ENCODE measurements at regions not wholly inside any gene's neighbourhood (a gene's known extent, or its start where the extent isn't known, plus 50 kb on each side); places are given as distances from the start of the nearest gene placed in this dataset.

DNA sequence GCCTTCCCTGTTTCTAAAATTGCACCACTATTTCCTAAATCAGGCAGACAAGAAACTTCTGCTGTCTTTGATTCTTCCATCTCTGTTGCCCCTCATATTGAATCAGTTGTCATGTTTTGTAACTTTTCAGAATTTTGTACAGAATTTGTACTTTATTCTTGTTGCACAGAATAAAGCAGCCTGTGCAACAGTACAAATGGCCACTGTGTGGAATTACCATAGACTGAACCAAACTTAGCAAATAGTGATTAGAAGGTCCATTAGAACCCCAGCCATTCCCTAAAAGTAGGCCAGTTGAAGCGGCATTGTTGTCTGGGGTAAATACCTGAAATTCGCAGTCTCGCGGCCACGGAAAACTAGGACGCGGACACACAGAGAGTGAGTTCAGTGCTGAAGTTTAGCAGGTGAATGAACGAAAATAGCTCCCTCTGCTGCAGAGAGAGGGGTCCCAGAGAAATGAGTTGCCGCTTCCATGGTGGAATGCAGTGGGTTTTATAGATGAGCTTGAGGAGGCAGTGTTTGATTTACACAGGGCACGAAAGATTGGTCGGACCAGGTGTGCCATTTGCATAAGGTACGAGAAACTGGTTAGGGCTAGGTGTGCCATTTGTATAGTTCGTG lies 71.8 kb downstream of the C4orf33 start:
- DNase-seq (ENCODE audit: low read depth), result no peak

DNA sequence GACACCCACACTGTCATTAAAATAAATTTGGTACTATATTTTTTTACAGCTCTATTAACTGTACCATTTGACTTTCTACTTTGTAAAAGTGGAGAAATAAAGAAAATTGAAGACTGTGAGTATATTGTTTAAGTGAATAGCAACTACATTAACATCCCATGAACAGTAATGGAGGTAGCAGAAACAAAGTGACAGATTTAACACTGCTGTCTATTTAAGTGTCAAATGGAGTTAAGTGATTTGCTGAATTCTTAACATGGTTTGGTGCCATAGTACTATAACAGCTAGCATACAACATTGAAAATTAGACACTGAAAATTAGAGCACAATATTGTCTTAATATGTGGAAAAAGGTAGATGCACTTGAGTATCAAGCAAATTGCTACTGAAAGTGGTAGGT lies 76.2 kb downstream of the C4orf33 start:
- DNase-seq (ENCODE audit: low read depth), result no peak

DNA sequence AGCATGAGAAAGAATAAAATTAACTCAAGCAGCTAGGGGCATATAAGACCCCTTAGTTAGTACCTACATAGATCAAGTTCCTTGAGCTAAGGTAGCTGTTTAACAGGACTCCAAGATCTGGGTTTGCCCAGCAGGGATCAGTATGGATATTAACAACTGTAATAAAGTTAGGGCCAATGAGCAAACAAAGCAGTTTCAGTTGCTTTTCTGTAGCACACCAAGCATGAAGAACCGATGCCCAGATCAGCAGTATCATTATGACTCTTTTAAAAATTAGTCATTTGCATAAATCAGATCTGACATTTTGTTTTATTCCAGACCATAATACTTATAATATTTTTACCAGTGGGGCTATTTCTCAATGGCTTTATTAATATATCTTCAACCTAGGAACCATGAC lies 80.9 kb downstream of the C4orf33 start:
- no peak for DNase-seq (ENCODE audit: low read depth)

DNA sequence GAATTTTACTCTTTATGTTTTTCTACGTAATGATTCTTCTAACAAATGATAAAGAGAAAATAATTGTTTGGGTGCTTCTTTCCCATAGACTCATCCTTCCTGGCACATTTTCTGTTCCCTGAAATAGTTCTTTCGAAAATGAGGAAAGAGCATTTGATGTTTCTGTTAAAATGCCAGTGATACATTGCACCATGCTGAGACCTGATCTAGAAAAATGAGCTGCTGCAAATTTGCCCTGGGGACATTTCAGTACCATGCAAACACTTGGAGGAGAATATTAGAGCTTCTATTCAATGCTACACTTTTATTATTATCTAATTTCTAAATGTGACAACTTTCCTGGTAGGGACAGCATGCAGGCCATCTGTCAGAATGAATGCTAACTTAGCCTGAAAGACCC lies 83.3 kb downstream of the C4orf33 start:
- no peak for DNase-seq (ENCODE audit: low read depth)

DNA sequence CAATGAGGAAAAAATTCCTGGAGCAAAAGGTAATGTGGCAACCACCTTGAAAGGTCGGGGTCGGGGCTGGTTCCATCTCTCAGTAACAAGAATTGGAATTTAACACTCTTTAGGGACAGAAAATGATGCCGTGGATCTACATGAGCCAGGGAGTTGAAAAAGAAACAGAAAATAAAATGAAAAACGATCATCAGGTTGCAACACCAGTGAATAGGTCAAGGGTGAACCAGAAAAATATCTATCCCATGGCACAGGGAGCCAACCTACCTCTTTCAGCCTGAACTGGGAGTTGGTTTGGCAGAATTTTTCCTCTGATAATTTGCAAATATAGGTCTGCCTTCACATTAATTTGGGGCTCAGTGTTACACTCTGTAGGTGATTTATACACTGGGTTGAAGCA lies 93.7 kb downstream of the C4orf33 start:
- no peak for DNase-seq (ENCODE audit: low read depth)

DNA sequence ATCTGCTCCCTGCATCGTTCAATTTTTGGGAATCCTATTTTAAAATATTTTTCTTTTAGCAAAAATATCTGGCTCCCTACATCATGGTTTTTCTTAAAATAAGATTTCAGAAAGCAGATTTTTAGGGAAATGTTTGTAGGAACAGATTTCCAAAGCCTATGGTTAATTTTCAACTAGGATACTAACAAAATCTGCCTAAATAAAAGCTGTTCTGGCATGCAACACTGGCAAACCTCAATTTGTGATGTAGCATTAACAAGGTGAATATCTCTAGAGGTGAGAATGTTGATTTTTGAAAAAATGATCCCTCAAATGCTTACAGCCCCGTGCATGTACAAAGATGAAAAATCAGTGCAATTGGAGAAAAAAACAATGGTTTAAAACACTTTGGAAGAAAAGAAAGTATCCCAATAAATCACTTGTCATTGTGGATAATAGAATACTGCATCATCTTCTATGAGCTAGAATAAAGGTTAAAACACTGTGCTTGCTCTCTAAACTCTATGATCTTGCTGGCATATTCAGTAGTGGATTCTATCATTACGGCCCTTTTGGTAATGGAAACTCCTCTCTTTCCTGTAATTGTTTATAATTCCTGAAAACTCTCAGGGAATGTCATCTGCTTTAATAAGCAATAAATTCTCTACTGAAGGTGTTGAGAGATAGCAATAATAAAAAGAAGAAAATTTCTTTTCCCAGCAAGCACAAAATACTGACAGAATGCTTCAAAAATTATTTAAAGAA lies 97.6 kb downstream of the C4orf33 start:
- DNase-seq (ENCODE audit: low read depth), result no peak

DNA sequence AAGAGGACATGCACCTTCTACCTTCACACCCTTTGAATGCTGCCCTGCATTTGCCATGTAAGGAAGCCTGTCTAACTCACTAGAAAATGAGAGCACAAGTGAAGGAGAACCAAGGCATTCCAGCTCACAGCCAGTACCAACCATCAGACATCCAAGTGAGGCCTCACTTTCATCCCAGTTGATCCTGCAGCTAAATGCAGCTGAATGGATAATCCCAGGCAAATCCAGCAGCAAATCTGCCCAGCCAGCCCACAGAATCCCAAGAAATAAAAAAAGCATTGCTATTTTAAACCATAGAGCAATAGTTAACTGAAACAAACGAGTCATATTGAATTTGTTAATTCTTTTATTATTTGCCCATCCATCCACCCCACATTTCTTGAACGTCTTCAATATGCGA lies 112.5 kb downstream of the C4orf33 start:
- DNase-seq (ENCODE audit: low read depth), result no peak

DNA sequence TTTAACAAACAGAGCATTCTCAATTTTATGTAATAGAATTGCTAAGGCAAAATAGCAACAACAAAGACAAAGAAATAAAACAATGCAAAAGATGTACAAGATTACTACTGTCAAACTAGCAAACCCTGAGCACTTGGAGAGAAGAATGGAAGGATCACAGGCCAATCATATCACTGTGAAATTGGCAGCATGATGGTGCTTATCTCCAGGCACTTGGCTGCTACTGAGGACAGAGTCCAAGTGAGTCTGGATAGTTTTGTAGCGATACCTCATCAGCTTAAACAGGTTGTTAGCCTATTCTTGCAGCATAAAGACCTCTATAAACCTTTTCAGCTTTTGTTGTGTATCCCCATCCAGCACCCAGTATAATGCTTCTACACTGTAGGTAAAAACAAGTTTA lies 117.7 kb downstream of the C4orf33 start:
- DNase-seq (ENCODE audit: low read depth), result no peak

DNA sequence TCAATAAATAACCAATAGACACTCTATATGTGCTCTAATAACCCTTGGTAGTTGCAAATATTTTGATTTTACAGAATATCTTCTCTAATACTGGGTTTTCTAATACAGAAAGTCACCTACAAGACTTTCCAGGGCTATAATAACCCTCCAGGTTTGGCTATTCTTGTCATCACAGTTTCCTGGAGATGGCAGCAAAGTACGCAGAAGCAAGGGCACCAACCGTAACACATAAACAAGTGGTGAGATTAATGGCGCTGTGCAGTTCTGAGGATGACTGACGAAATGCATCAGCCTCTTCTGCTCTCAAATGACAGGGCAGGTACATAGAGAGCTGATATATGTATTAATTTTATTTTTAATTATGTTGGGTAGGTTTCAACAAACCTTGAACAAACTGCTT lies 122.4 kb downstream of the C4orf33 start:
- no peak for DNase-seq (ENCODE audit: low read depth)

DNA sequence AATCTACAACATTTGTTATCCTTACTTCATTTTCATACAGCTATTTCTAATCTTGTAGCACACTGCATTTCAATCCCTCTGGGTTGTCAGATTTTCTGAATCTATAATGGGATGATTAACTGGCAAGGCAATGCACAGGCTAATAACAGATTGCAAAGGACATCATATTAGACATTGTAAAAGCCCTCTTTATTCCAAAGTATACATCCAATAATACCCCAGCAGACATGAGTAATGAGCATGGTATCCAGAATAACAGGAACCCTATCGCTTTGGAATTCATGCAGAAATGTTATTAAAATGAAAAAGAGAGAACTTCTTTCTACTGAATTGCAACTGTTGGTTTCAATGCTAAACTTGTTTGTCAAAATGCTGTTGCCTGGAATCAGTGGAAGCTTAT lies 122.9 kb downstream of the C4orf33 start:
- DNase-seq (ENCODE audit: low read depth), result no peak

DNA sequence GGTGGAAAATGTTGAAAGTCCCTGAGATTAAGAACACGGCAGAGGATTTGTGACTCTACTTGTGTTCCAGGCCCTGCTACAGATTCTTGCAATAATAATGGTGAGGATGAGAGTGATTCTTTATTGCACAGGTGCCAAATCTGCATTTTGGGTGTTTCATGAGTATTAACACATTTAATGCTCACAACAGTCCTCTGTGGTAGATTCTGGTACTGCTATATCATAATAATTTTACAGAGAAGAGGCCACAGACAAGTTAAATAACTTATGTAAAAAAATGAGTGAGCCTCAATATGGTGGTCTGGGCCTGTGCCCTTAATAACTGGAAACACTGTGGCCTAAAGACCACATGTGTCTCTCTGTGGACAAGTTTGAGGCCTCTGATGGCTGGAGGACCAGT lies 124.3 kb downstream of the C4orf33 start:
- DNase-seq (ENCODE audit: low read depth), result no peak

DNA sequence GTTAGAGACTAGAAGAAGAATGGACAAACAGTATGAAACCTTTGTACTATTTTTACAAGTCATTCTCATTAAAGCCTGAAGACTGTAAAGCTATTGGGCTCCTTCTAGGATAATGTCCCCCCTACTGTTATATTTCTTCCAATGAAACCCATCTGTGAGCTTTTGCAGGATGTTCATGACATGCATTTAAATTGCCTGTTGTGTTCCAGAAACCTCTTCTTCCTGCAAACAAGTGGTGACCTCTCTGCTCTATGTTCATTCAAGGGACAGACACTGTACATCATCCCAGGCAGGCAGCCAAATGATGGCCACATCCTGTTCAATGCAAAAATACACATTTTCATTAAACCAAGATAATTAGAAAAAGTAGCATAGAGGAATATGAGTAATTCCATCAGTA lies 128.0 kb downstream of the C4orf33 start:
- DNase-seq (ENCODE audit: low read depth), result no peak

DNA sequence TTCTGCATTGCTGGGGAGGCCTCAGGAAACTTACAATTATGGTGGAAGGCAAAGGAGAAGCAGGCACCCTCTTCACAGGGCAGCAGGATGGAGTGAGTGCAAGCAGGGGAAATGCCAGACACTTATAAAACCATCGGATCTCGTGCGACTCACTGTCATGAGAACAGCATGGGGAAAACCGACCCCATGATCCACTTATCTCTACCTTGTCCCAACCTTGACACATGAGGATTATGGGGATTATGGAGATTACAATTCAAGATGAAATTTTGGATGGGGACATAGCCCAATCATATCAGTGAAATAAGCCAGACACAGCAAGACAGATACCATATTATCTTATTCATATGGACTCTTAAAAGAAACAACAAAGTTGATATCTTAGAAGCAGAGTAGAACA lies 134.9 kb downstream of the C4orf33 start:
- DNase-seq (ENCODE audit: low read depth), result no peak

DNA sequence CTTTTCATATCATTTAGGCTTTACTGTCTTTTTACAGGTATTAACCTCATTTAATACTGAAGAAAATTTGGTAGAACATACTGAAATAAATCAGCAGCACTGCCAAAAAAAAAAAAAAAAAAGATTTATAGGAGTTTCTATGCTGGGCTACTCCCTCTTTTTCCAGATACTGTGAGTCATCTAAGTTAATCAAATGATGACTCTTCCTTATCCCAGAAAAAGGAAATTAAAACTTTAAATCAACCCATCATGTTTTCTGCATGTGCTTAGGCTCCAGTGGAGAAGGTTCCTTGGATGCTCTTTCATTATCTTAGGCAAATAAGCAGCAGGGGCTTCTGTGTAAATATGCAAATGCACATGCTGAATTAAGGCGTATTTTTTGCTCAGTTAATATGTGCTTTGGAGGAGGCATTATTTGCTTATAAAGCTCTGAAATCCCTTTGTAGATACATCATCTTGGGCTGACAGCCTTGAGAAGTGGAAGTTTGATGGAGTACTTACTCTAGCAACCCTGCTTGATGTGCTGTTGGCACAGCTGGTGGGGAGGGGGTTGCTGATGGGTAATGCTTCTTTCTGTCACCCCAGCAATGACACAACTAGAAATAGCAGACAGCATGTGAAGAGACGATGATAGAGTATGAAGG lies 136.1 kb downstream of the C4orf33 start:
- DNase-seq (ENCODE audit: low read depth), result no peak

DNA sequence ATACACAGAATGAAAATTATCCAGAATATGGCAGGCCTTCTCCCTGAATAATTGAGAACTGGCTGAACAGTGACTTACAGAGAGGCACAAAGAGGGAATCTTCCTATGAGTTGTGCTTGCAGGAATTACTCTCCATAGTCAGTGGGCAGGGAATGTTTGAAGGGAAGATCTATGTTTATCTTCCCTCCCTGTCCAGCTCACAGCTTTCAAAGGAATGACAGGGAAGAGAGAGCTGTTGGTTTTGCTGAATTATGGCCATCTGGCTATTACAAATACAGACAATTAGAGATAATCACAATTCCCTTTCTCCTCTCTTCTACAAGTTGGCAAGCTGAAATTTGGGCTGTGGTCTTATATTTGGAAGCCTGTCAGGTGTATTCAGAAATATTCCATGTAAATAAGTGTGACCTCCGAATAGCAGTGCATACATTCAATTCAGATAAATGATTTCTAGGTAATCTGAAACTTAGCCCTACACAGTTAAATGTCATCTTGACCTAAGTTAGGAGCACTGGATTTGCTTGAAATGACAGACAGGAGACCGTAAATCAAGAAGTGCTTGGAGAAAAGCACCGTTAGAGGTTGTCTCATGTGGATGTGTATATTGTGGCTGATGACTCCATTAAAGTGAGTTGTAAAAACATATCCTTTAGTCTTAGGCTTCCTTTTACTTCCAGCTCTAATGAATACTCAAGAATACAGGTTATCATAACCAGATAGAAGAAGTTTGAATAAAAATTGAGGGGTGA lies 136.8 kb downstream of the C4orf33 start:
- DNase-seq (ENCODE audit: low read depth), result no peak

DNA sequence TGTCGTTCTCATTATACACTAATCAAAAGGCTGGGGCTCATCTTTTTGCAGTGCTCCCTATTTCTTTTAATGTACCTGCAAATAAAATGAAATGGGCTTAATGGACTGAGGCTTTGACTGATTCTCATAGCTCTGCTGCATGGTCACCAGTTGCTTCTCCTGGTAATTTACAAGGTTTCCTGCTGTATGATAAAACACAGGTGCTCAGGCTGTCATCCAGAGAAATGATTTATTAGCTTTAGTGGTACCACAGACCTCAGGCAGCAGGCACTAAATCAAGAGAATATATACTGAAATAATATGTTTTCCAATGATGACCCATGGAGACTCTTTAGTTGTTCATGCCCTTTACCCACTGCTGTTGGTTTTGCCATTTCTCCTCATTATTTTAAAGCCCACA lies 137.7 kb downstream of the C4orf33 start:
- no peak for DNase-seq (ENCODE audit: low read depth)

DNA sequence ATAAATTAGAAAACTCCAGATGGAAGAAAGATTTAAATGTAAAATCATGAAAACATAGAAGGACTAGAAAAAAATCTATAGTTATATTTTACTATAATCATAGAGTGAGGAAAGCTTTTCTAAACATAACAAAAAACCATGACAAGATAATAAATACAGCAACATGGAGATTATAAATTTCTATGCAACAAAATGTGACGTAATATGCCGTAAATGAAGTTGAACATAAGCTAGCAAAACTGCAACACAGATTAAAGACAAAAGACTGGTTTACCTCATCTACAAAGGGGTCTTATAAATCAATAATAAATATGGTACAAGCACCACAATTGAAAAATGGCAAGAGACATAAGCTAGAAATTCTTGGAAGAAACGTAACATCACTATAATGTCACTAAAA lies 140.4 kb downstream of the C4orf33 start:
- no peak for DNase-seq (ENCODE audit: low read depth)

DNA sequence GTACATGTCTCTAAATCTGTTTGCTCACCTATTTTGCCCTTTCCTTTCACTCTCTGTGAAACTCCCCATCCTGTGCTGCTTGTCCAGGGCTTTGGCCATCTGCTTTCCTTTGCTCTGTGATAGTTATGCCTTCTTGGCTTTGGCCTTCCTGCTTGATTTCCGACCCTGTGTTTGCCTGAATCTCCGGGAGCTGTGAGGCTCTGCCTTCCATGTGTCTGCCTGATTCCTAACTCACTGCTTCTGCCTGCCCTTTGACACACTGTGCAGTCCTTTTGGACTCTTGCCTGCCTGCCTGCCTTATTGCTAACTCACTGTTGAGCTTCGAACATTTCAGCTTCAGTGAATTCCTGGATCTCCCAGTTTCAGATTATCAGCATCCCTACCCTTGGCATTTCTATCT lies 143.1 kb downstream of the C4orf33 start:
- no peak for DNase-seq (ENCODE audit: low read depth)

DNA sequence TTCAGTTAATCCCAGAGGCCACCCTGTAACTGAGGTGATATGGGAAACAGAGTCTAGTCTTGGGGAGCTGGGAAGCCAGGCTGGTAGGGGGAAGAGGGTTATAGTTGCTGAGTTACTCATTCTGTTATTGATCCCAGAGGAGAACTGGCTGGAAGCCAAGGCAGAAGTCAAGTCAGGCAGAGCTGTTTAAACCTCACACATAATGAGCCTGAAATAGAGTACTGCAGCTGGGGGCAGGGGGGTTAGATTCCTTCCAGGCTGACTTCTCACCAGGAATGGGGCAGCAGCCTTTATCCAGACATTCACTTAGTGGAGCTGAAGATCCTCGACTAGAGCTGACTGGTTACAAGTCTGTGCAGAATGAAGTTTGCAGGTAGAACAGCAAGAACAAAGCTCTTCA lies 144.9 kb downstream of the C4orf33 start:
- DNase-seq (ENCODE audit: low read depth), result no peak

DNA sequence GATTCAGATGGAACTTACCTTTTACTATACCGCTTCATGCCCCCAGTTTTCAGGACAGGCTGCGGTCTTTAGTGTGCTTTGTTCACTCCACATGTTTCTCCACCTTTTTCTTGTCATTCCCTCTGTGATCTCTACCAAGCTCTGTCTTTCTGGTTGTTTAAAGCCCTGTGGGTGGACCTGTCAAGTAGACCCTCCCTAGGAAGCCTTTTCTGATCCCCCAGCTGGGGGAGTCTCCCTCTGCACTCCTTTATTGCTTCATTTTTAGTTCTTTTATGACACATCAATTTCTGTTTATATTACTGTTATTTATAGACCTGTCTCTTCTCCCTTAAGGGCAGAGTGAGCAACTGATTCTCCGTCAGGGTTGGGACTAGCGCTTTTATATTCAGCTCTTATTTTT lies 150.2 kb downstream of the C4orf33 start:
- no peak for DNase-seq (ENCODE audit: low read depth)

DNA sequence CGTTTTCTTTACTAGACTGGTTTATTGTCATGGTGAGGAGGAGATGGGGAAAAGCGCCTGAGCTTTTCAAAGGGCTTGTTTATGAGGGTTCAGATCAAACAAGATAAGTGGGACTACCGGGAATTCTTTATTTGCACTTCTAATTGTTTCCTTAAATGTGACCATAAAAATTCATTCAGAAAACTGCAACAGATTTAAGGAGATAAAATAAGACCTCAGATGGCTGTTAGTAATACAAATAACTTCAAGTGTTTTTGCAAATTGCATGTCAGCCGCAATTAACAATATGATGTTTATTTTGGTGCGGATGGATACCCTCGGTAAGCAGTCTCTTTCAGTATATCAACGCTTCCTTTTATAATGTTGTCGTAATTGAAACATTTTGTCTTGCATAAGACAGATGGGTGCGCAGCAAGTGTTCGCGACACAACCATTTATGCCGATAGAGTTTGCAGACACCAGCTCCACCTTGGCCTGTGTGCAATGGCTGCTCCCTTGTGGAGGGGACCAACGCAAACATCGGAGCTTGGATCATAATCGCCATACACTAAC lies 151.0 kb downstream of the C4orf33 start:
- no peak for DNase-seq (ENCODE audit: low read depth)

DNA sequence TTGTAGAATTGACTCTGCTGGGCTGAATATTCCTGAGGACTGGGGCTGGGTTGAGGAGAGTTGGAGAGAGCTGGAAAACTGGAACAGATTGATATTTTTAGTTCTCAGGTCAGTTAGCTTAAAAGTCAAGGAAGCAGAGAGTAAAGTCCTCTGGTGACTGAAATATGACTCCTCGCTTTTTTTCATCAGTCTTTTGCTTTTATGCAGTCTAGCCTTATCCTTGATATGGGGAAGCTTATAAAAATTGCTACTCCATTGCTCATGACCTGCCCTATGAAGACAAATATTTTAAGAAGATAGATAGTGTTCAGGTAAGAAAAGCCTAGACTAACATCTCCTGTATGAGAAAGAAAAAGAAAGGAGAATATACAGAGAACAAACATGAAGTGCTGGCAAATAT lies 152.7 kb downstream of the C4orf33 start:
- DNase-seq (ENCODE audit: low read depth), result no peak

DNA sequence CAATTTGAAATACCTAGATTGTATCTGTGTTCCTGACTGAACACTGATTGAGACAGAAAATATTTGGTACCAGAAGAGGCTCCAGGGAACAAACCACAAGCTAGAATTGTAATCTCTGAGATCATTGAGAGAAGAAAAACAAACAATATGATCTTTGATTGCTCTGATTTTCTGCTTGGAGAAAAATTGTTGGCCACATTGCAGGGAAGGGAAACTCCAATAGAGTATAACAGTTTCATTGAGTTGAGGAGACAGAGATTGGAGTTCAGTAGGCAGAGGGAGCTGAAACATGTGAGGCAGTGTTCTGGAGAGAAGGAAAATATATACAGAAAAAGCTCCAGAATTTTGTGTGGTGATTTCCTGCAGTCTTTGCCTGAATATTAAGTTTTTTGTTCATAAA lies 158.2 kb downstream of the C4orf33 start:
- no peak for DNase-seq (ENCODE audit: low read depth)

All from T-helper 22 cell (primary cell).